H9 (cell line): ENCODE measurements at regions not wholly inside any gene's neighbourhood (a gene's known extent, or its start where the extent isn't known, plus 50 kb on each side); places are given as distances from the start of the nearest gene placed in this dataset.

Source experiments
- DNase-seq: peaks from one replicate; pipeline ENCODE4 v3.0.0-alpha.2; 2017
- H2AFZ ChIP-seq: one replicate; pipeline ENCODE4 v1.6.1; 2013; ENCODE audit warnings: mild to moderate bottlenecking, low read length, control low read depth, moderate library complexity
- H2AK5ac ChIP-seq: 2 replicates; pipeline ENCODE4 v1.6.1; 2013; ENCODE audit warnings: low read length, control low read depth, mixed read lengths; ENCODE audit not compliant: insufficient read length
- H2BK120ac ChIP-seq: one replicate; pipeline ENCODE4 v1.6.1; 2013; ENCODE audit warnings: low read depth, mild to moderate bottlenecking, low read length, control low read depth, inconsistent platforms; ENCODE audit not compliant: poor library complexity, severe bottlenecking
- H2BK12ac ChIP-seq: 2 replicates; pipeline ENCODE4 v1.6.1; 2013; ENCODE audit warnings: low read length, control low read depth, mixed read lengths, low read depth; ENCODE audit not compliant: insufficient read length
- H2BK15ac ChIP-seq: 2 replicates; pipeline ENCODE4 v1.6.1; 2013; ENCODE audit warnings: low read depth, low read length, control low read depth
- H2BK20ac ChIP-seq: one replicate; pipeline ENCODE4 v1.6.1; 2013; ENCODE audit warnings: low read depth, mild to moderate bottlenecking, low read length, control low read depth, inconsistent platforms; ENCODE audit not compliant: poor library complexity, severe bottlenecking
- H2BK5ac ChIP-seq: 2 replicates; pipeline ENCODE4 v1.6.1; 2013; ENCODE audit warnings: low read length, control low read depth, mixed read lengths; ENCODE audit not compliant: insufficient read length
- H3K14ac ChIP-seq: 2 replicates; pipeline ENCODE4 v1.6.1; 2013; ENCODE audit warnings: low read length, control low read depth; ENCODE audit not compliant: insufficient read depth
- H3K18ac ChIP-seq: 2 replicates; pipeline ENCODE4 v1.6.1; 2013; ENCODE audit warnings: low read depth, mild to moderate bottlenecking, mixed read lengths, low read length, control low read depth; ENCODE audit not compliant: insufficient read length
- H3K23ac ChIP-seq: 2 replicates; pipeline ENCODE4 v1.6.1; 2013; ENCODE audit warnings: low read length, control low read depth, mixed read lengths, low read depth; ENCODE audit not compliant: insufficient read length
- H3K23me2 ChIP-seq: 2 replicates; pipeline ENCODE4 v1.6.1; 2013; ENCODE audit warnings: low read depth, mild to moderate bottlenecking, mixed read lengths, low read length, control low read depth; ENCODE audit not compliant: insufficient read length, poor library complexity, severe bottlenecking
- H3K27ac ChIP-seq: 2 replicates; pipeline ENCODE4 v1.5.1; 2013; ENCODE audit warnings: low read length, control low read depth, mixed read lengths, low read depth; ENCODE audit not compliant: insufficient read length
- H3K27me3 ChIP-seq: 2 replicates; pipeline ENCODE4 v1.6.1; 2013; ENCODE audit warnings: low read length, control low read depth, inconsistent platforms; ENCODE audit not compliant: insufficient read depth
- H3K4ac ChIP-seq: 2 replicates; pipeline ENCODE4 v1.6.1; 2013; ENCODE audit warnings: low read depth, mild to moderate bottlenecking, control low read depth, inconsistent platforms, low read length, moderate library complexity
- H3K4me1 ChIP-seq: 2 replicates; pipeline ENCODE4 v1.6.1; 2013; ENCODE audit warnings: low read length, control low read depth, inconsistent platforms; ENCODE audit not compliant: insufficient read depth
- H3K4me2 ChIP-seq: 2 replicates; pipeline ENCODE4 v1.6.1; 2013; ENCODE audit warnings: low read length, control low read depth, mixed read lengths; ENCODE audit not compliant: insufficient read length, insufficient read depth
- H3K56ac ChIP-seq: 2 replicates; pipeline ENCODE4 v1.6.1; 2013; ENCODE audit warnings: low read depth, mild to moderate bottlenecking, mixed read lengths, low read length, control low read depth; ENCODE audit not compliant: insufficient read length
- H3K79me1 ChIP-seq: 2 replicates; pipeline ENCODE4 v1.6.1; 2013; ENCODE audit warnings: low read depth, mild to moderate bottlenecking, moderate library complexity, low read length, control low read depth, inconsistent platforms; ENCODE audit not compliant: insufficient read depth, poor library complexity, severe bottlenecking
- H3K79me2 ChIP-seq: 2 replicates; pipeline ENCODE4 v1.6.1; 2013; ENCODE audit warnings: low read length, control low read depth, inconsistent platforms; ENCODE audit not compliant: insufficient read depth
- H3K9ac ChIP-seq: 2 replicates; pipeline ENCODE4 v1.6.1; 2013; ENCODE audit warnings: low read length, control low read depth, mixed read lengths; ENCODE audit not compliant: insufficient read length; ENCODE audit errors: extremely low read depth
- H3K9me3 ChIP-seq: one replicate; pipeline ENCODE4 v1.6.1; 2013; ENCODE audit warnings: low read depth, low read length, inconsistent platforms; ENCODE audit not compliant: control insufficient read depth
- H3T11ph ChIP-seq: one replicate; pipeline ENCODE4 v1.6.1; 2013; ENCODE audit warnings: mild to moderate bottlenecking, low read length, control low read depth, inconsistent platforms
- H4K20me1 ChIP-seq: one replicate; pipeline ENCODE4 v1.6.1; 2013; ENCODE audit not compliant: control insufficient read depth, insufficient read length, insufficient read depth
- H4K5ac ChIP-seq: 2 replicates; pipeline ENCODE4 v1.6.1; 2013; ENCODE audit warnings: low read depth, mild to moderate bottlenecking, mixed read lengths, low read length, control low read depth; ENCODE audit not compliant: insufficient read length
- H4K8ac ChIP-seq: replicated peaks from 2 replicates; pipeline ENCODE4 v1.6.1; 2013; ENCODE audit warnings: low read length, control low read depth, mixed read lengths, low read depth; ENCODE audit not compliant: insufficient read length
- H4K91ac ChIP-seq: 2 replicates; pipeline ENCODE4 v1.6.1; 2013; ENCODE audit warnings: low read depth, mild to moderate bottlenecking, moderate library complexity, mixed read lengths, low read length, control low read depth; ENCODE audit not compliant: insufficient read length
- H3K27ac Mint-ChIP-seq, 3 experiments: 2 replicates in 2 of 3; 3 replicates in 1 of 3; pipeline ENCODE4 v1.8.0; 2020 to 2021; ENCODE audit warnings: mixed read lengths in 3 of 3, mild to moderate bottlenecking in 1 of 3, moderate library complexity in 1 of 3
- H3K27me3 Mint-ChIP-seq: 2 replicates; pipeline ENCODE4 v1.8.0; 2021; ENCODE audit warnings: low read depth, mild to moderate bottlenecking, moderate library complexity, mixed read lengths
- H3K36me3 Mint-ChIP-seq, 3 experiments: 2 replicates in 2 of 3; 3 replicates in 1 of 3; pipeline ENCODE4 v1.8.0; 2020 to 2021; ENCODE audit warnings: low read depth in 3 of 3, mixed read lengths in 3 of 3; ENCODE audit not compliant: insufficient read depth in 1 of 3
- H3K4me1 Mint-ChIP-seq, 2 experiments: 2 replicates each; pipeline ENCODE4 v1.8.0; 2020; ENCODE audit warnings: mixed read lengths in 2 of 2
- H3K4me3 Mint-ChIP-seq, 2 experiments: 2 replicates in 1 of 2; 3 replicates in 1 of 2; pipeline ENCODE4 v1.8.0; 2020 to 2021; ENCODE audit warnings: mild to moderate bottlenecking in 2 of 2, mixed read lengths in 2 of 2, moderate library complexity in 1 of 2
- H3K9me3 Mint-ChIP-seq, 2 experiments: 2 replicates in 1 of 2; 3 replicates in 1 of 2; pipeline ENCODE4 v1.8.0; 2020; ENCODE audit warnings: mild to moderate bottlenecking in 2 of 2, mixed read lengths in 2 of 2, moderate library complexity in 1 of 2
- CTCF ChIP-seq: fragments of 200-600 bp; sonication (generic); conservative IDR thresholded peaks from 3 replicates; pipeline ENCODE4 v1.8.0; 2021; ENCODE audit warnings: antibody characterized with exemption, mild to moderate bottlenecking
- WGBS: extraction: QIAGEN DNeasy Blood & Tissue Kit; methylation state at CpG from one replicate; pipeline ENCODE4 v1.1.7; 2013; ENCODE audit warnings: missing lambda C conversion rate, low lambda C conversion rate, mixed read lengths; ENCODE audit not compliant: insufficient read length; ENCODE audit errors: extremely low coverage; 5-methylcytosine and 5-hydroxymethylcytosine counted together

GRCh38 chr3:106197532-106198194, 328.9 kb upstream of the CBLB start:
- Histone ChIP-seq H4K20me1 (no peaks in the 10 kb centered on the region), H4K91ac (no peak overlapping the region), H3K18ac (no peak overlapping the region), H2BK120ac (no peak overlapping the region), H3K4ac (no peak overlapping the region), H2BK5ac (no peak overlapping the region), H3K4me1 (no peaks in the 10 kb centered on the region), H3K4me2 (no peak overlapping the region), H2AK5ac (no peak overlapping the region), H3K14ac (no peak overlapping the region), H3K79me2 (no peaks in the 10 kb centered on the region), H3K27ac (no peak overlapping the region), H2BK15ac (no peak overlapping the region), H2BK12ac (no peak overlapping the region), H3K56ac (no peak overlapping the region), H4K8ac (no peak overlapping the region), H3K9me3 (no peaks in the 10 kb centered on the region), H3T11ph (no peak overlapping the region), H3K27me3 (no peaks in the 10 kb centered on the region), H2BK20ac (no peak overlapping the region), H3K9ac (no peak overlapping the region), H3K23ac (no peak overlapping the region), H3K79me1 (no peaks in the 10 kb centered on the region), H3K23me2 (no peaks in the 10 kb centered on the region), H2AFZ (no peak overlapping the region), H4K5ac (no peak overlapping the region)
- no CpG with 5 or more reads among the region's 4 CpGs for WGBS
- TF ChIP-seq CTCF: no peak
- Mint-ChIP-seq H3K27me3 (no peaks in the 10 kb centered on the region), H3K4me1 (peaks cover 0 to 4% of the 10 kb centered on the region in 2 experiments; a peak in 2 of 4 replicates), H3K9me3 (no peaks in the 10 kb centered on the region; a peak in 1 of 5 replicates), H3K36me3 (no peaks in the 10 kb centered on the region), H3K4me3 (no peak overlapping the region), H3K27ac (peak overlapping the region in 1 of 3 experiments; percentile 13; a peak in 1 of 7 replicates)
- DNase-seq: no peak
